Lower leg skin (tissue), 3 donors: ENCODE measurements at regions not wholly inside any gene's neighbourhood (a gene's known extent, or its start where the extent isn't known, plus 50 kb on each side); places are given as distances from the start of the nearest gene placed in this dataset.

Experiments
- CTCF ChIP-seq, 3 donors: fragments of 450-650 bp; IDR thresholded peaks; one replicate each; pipeline ENCODE4 v1.5.1; 2016; ENCODE audit warnings: antibody characterized with exemption in 3 of 3, mild to moderate bottlenecking in 3 of 3, moderate library complexity in 2 of 3
- POLR2A ChIP-seq, 2 donors: fragments of 450-650 bp; IDR thresholded peaks; one replicate each; pipeline ENCODE4 v1.6.1; 2016 to 2017; ENCODE audit warnings: antibody characterized with exemption in 2 of 2, mild to moderate bottlenecking in 1 of 2, moderate library complexity in 1 of 2

- TF ChIP-seq POLR2A (IDR thresholded peaks at IDR 0.05) (no peak), CTCF (IDR thresholded peaks at IDR 0.05) (no peak)
Measured at GRCh38 chr12:107435072-107435471, 250.5 kb upstream of the PWP1 start.
